SH-SY5Y (cell line): ENCODE measurements at regions not wholly inside any gene's neighbourhood (a gene's known extent, or its start where the extent isn't known, plus 50 kb on each side); places are given as distances from the start of the nearest gene placed in this dataset.

Source experiments
- GATA2 ChIP-seq: IDR thresholded peaks from 2 replicates; pipeline ENCODE4 v1.6.1; 2011; ENCODE audit warnings: mild to moderate bottlenecking, low read depth, low read length
- GATA3 ChIP-seq: IDR thresholded peaks from 2 replicates; pipeline ENCODE4 v1.6.1; 2011; ENCODE audit warnings: low read depth, mild to moderate bottlenecking, low read length, moderate library complexity

DNA sequence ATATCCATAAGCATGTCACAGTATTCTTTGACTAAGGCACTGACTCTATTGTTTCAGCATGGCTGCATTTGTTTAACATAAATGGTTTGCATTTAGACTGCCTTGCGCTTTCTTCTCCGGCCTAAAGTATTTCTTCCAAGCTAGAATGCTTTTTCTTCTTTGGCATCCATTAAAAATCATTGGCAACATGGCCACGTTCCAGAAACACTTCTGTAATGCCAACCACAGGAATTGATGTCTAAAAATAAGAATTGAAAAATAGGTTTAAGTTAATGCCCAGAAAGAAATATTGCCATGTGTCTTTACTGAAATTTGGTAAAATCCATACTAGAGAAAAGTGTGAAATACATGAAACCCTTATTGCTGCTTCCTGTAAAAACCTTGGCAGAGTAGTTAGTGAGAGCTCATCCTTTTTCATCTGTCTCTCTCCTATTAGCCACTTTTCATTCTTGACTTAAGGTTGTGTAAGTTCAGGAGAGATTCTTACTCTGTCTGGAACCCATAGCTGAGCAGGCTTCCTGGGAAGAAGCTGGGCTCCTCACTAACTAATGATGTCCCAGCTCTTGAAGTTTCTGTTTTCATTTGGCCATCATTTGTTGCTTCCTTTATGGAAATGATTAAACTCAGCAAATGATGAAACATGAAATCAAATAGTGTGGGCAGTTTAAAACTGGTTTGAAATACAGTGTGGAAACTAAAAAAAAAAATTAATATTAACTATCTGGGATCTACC lies 58.2 kb upstream of the RPS23 start:
- no peak for TF ChIP-seq GATA2
- TF ChIP-seq GATA3 = no peak
